ENCODE measurements at regions not wholly inside any gene's neighbourhood (a gene's known extent, or its start where the extent isn't known, plus 50 kb on each side); places are given as distances from the start of the nearest gene placed in this dataset.

- TF ChIP-seq EZH2 (IDR thresholded peaks at IDR 0.05; ENCODE audit: insufficient read depth, low read length) (no peak), CTCF (IDR thresholded peaks at IDR 0.05; ENCODE audit: insufficient read depth, low read depth, low read length) (no peak)
Observed at GRCh38 chr14:30417121-30417520, 141.8 kb upstream of the G2E3 start.

All from astrocyte (in vitro differentiated cells and primary cell).